Adrenal gland (tissue), 9 donors: ENCODE measurements at regions not wholly inside any gene's neighbourhood (a gene's known extent, or its start where the extent isn't known, plus 50 kb on each side); places are given as distances from the start of the nearest gene placed in this dataset.

Experiments
- DNase-seq, 7 donors: peaks; one replicate each; pipeline ENCODE4 v3.0.0-alpha.2; 2019 to 2020
- H3K27ac ChIP-seq, 5 donors: fragments of 200-600 bp; sonication (generic) in 4 of 5; 1 replicate in 3 of 5; 2 replicates in 2 of 5; pipeline versions ENCODE4 v1.5.1 to v1.8.0; 2016 to 2020; ENCODE audit warnings: mild to moderate bottlenecking in 1 of 5
- H3K27me3 ChIP-seq: fragments of 200-600 bp; 2 replicates; pipeline ENCODE4 v1.8.0; 2021
- H3K36me3 ChIP-seq, 2 donors: fragments of 200-600 bp; replicated peaks in 1 of 2; 1 replicate in 1 of 2; 2 replicates in 1 of 2; pipeline versions ENCODE4 v1.5.1 to v1.8.0; 2018 to 2022
- H3K4me1 ChIP-seq, 2 donors: fragments of 200-600 bp; replicated peaks in 1 of 2; 1 replicate in 1 of 2; 2 replicates in 1 of 2; pipeline versions ENCODE4 v1.5.1 to v1.8.0; 2018 to 2021
- H3K4me3 ChIP-seq, 4 donors: fragments of 200-600 bp; sonication (generic) in 3 of 4; one replicate each; pipeline ENCODE4 v1.5.1; 2016 to 2018
- H3K9me3 ChIP-seq, 3 donors: fragments of 200-600 bp; sonication (generic) in 1 of 3; replicated peaks in 1 of 3; 1 replicate in 2 of 3; 2 replicates in 1 of 3; pipeline versions ENCODE4 v1.5.1 to v1.8.0; 2016 to 2021
- POLR2A ChIP-seq, 2 donors: fragments of 450-650 bp; IDR thresholded peaks; one replicate each; pipeline ENCODE4 v1.6.1; 2017; ENCODE audit warnings: antibody characterized with exemption in 2 of 2, mild to moderate bottlenecking in 2 of 2, moderate library complexity in 1 of 2
- WGBS, 4 donors: extraction: QIAGEN DNeasy Blood & Tissue Kit in 2 of 4; methylation state at CpG; one replicate each; pipeline versions ENCODE4 v1.1.5 to v1.1.7; 2013 to 2017; 5-methylcytosine and 5-hydroxymethylcytosine counted together
- intact Hi-C, 2 donors: fragments of 100-400 bp; cut with DNase I; formaldehyde crosslinking; loops; one replicate each; pipeline versions ENCODE4 v1.14.1 to v1.15.0; 2022 to 2023
- TF ChIP-seq, protein P1 (sequence below), 6 experiments: fragments of 450-650 bp in 4 of 6; fragments of 200-600 bp in 2 of 6; sonication (generic) in 1 of 6; IDR thresholded peaks; 1 replicate in 5 of 6; 2 replicates in 1 of 6; pipeline versions ENCODE4 v1.5.1 to v1.8.0; 2016 to 2021; ENCODE audit warnings: antibody characterized with exemption in 6 of 6, mild to moderate bottlenecking in 2 of 6, moderate library complexity in 1 of 6
- donor health status: healthy with polysubstance abuse.
- donor health status: Bipolar disorder and iron deficiency.
- donor health status: DM: yes; HTN: yes; CAD: no.
- donor health status: DM: no; HTN: no; CAD: no.
- donor health status: DM: no; HTN: no; CAD: no.

DNA sequence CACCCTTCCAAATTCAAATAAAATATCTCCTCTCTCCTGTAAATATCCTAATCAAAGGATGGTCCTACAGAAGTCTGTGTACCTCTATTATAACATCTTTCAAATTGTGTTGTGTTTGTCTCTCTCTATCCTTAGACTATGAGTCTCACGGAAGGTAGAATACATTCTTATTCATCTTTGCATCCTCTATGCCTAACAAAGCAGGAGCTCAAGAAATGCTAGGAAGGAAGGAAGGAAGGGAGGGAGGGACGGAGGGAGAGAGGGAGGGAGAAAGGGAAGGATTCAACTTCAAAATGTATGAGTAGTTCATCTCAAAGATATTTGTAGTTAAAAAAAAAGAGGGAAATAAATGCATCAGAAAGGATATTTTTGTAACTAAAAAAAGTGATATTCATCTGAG, 150.0 kb downstream of the RTP4 start:
- no peak overlapping the region for H3K27ac ChIP-seq
- H3K27me3 ChIP-seq = no peaks in the 10 kb centered on the region
- no peak for TF ChIP-seq POLR2A (IDR thresholded peaks at IDR 0.05)
- TF ChIP-seq, protein P1, sequence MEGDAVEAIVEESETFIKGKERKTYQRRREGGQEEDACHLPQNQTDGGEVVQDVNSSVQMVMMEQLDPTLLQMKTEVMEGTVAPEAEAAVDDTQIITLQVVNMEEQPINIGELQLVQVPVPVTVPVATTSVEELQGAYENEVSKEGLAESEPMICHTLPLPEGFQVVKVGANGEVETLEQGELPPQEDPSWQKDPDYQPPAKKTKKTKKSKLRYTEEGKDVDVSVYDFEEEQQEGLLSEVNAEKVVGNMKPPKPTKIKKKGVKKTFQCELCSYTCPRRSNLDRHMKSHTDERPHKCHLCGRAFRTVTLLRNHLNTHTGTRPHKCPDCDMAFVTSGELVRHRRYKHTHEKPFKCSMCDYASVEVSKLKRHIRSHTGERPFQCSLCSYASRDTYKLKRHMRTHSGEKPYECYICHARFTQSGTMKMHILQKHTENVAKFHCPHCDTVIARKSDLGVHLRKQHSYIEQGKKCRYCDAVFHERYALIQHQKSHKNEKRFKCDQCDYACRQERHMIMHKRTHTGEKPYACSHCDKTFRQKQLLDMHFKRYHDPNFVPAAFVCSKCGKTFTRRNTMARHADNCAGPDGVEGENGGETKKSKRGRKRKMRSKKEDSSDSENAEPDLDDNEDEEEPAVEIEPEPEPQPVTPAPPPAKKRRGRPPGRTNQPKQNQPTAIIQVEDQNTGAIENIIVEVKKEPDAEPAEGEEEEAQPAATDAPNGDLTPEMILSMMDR (IDR thresholded peaks at IDR 0.05) = no peak
- 61 to 81% (median 73%) methylated on average over 2 of the region's 2 CpGs for WGBS, 4 donors
- H3K36me3 ChIP-seq = no peaks in the 10 kb centered on the region
- intact Hi-C loops = no loop called here
- no peaks in the 10 kb centered on the region for H3K9me3 ChIP-seq
- no peak for DNase-seq
- no peak overlapping the region for H3K4me3 ChIP-seq
- H3K4me1 ChIP-seq = no peaks in the 10 kb centered on the region

DNA sequence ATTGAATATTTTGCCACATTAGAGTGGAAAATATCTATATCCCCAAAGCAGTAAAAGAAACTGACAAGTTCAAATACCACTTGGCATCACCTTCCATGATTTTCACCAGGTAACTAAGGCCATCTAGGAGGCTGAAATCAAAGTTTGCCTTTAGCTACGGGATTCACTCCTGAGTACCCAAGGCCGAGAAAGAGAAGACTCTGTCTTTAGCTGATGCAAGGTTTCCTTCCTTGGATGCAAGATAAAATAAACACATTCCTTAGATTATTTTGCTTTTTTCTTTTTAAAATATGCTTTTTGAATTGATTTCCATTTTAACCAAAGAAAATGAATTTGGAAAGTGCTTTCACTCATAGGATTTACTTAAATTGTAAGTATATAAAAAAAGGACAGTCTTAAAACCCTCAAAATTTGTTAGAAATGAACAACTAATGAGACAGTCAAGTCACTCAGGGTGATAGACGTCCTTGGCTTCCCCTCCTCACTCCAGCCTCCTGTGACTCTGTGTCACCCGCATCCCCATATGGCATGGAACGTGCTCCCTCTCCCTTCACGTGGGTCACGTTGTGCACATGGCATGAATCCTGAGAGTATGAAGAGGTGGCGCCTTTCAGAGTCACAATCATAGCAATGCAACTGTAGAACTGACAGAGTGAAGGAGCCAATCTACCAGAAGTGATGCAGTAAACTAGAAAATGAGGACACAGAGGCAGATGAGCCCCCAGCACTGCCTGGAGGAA, 148.4 kb downstream of the RTP4 start:
- no peaks in the 10 kb centered on the region for H3K9me3 ChIP-seq
- no peaks in the 10 kb centered on the region for H3K27me3 ChIP-seq
- intact Hi-C loops = no loop called here
- no peak overlapping the region for H3K4me3 ChIP-seq
- no peaks in the 10 kb centered on the region for H3K4me1 ChIP-seq
- H3K27ac ChIP-seq = no peak overlapping the region
- TF ChIP-seq, protein P1 (IDR thresholded peaks at IDR 0.05) = no peak
- TF ChIP-seq POLR2A (IDR thresholded peaks at IDR 0.05) = no peak
- DNase-seq = no peak
- no peaks in the 10 kb centered on the region for H3K36me3 ChIP-seq
- 72 to 85% (median 81%) methylated on average over 8 of the region's 8 CpGs for WGBS, 4 donors

DNA sequence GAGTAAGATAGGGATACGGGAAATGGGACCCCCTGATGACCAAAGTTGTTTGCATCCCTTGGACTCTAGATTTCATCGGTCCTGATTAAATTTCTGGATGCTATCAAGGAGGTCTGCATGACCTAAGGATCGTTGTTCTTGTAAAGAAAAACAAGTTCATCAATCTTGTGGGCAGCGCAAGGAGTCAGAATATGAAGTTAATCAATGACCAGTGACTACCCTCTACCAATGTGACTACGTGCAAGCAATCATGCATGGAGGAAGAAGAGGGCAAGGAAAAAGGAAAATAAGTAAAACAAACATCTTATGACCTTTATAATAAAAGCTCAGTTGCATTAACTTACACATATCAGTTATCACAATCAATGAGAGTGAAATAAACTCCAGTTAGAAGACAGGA, 139.7 kb downstream of the RTP4 start:
- Histone ChIP-seq H3K27me3 (no peaks in the 10 kb centered on the region), H3K4me1 (no peaks in the 10 kb centered on the region), H3K4me3 (no peak overlapping the region), H3K27ac (no peak overlapping the region), H3K36me3 (no peaks in the 10 kb centered on the region), H3K9me3 (no peaks in the 10 kb centered on the region)
- intact Hi-C loops = no loop called here
- WGBS, 4 donors = 54 to 67% (median 56%) methylated on average over 5 of the region's 5 CpGs
- TF ChIP-seq POLR2A (IDR thresholded peaks at IDR 0.05) = no peak
- TF ChIP-seq, protein P1 (IDR thresholded peaks at IDR 0.05) = no peak
- no peak for DNase-seq

DNA sequence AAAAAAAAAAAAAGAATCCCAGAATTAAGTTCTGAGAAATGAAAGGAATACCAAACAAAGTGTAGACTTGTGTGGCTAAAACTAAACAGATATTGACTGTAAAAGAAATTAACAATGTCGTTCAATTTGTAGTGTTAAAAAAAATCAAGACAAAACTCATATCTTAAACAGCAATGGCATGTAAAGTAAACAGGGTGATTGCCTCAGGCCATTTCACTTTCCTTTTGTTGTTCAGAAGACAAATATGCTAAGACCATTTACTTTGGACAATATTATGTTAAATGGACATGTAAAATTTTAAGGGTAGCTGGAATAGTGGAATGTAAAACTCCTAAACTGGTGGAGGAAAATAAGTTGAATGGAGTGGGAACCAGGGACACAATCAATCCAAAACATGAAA, 139.1 kb downstream of the RTP4 start:
- Histone ChIP-seq H3K36me3 (no peaks in the 10 kb centered on the region), H3K4me3 (no peak overlapping the region), H3K27ac (no peak overlapping the region), H3K4me1 (no peaks in the 10 kb centered on the region), H3K27me3 (no peaks in the 10 kb centered on the region), H3K9me3 (no peaks in the 10 kb centered on the region)
- intact Hi-C loops = no loop called here
- 68 to 82% (median 71%) methylated on average over 1 of the region's 1 CpG for WGBS, 4 donors
- TF ChIP-seq, protein P1 (IDR thresholded peaks at IDR 0.05) = no peak
- TF ChIP-seq POLR2A (IDR thresholded peaks at IDR 0.05) = no peak
- no peak for DNase-seq
